Endothelial cell (in vitro differentiated cells): ENCODE measurements at regions not wholly inside any gene's neighbourhood (a gene's known extent, or its start where the extent isn't known, plus 50 kb on each side); places are given as distances from the start of the nearest gene placed in this dataset.

ENCODE experiments used
- DNase-seq: peaks from one replicate; pipeline ENCODE4 v3.0.0; 2021; ENCODE audit warnings: low spot score
- H3K27ac Mint-ChIP-seq: one replicate; pipeline ENCODE4 v1.8.0; 2021; ENCODE audit warnings: mixed read lengths, inconsistent platforms; ENCODE audit not compliant: unreplicated experiment
- H3K27me3 Mint-ChIP-seq: one replicate; pipeline ENCODE4 v1.8.0; 2021; ENCODE audit warnings: mild to moderate bottlenecking, moderate library complexity, mixed read lengths, inconsistent platforms; ENCODE audit not compliant: unreplicated experiment
- H3K36me3 Mint-ChIP-seq: one replicate; pipeline ENCODE4 v1.8.0; 2021; ENCODE audit warnings: mild to moderate bottlenecking, low read depth, mixed read lengths, inconsistent platforms; ENCODE audit not compliant: unreplicated experiment
- H3K4me1 Mint-ChIP-seq: one replicate; pipeline ENCODE4 v1.8.0; 2021; ENCODE audit warnings: mild to moderate bottlenecking, mixed read lengths, inconsistent platforms; ENCODE audit not compliant: unreplicated experiment
- H3K4me3 Mint-ChIP-seq: one replicate; pipeline ENCODE4 v1.8.0; 2021; ENCODE audit warnings: mild to moderate bottlenecking, mixed read lengths, inconsistent platforms; ENCODE audit not compliant: unreplicated experiment
- H3K9me3 Mint-ChIP-seq: one replicate; pipeline ENCODE4 v1.8.0; 2021; ENCODE audit warnings: mixed read lengths, inconsistent platforms; ENCODE audit not compliant: unreplicated experiment
- TF ChIP-seq, protein P1 (sequence below): fragments of 200-600 bp; sonication (generic); IDR thresholded peaks from one replicate; pipeline ENCODE4 v1.5.0; 2021; ENCODE audit warnings: antibody characterized with exemption; ENCODE audit not compliant: unreplicated experiment

DNA sequence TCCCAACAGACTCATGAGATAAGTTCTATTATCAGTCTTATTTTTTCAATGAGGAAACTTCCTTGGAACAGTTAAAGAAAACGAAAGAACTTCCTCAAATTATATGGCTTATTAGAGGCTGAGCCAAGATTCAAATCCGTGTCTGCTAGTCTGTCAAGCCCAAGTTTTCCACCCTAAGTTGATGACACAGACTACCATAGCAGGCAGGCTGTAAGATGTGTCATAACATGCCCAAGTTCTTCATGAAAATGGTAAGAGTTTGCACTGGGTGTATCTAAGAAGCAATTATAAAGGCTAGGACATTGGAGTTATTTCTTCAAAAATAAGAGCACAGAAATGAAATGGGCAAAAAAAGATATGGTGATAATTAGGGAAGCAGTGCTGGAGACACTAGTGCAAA is 634.5 kb downstream of the BRINP1 start:
- TF ChIP-seq, protein P1, sequence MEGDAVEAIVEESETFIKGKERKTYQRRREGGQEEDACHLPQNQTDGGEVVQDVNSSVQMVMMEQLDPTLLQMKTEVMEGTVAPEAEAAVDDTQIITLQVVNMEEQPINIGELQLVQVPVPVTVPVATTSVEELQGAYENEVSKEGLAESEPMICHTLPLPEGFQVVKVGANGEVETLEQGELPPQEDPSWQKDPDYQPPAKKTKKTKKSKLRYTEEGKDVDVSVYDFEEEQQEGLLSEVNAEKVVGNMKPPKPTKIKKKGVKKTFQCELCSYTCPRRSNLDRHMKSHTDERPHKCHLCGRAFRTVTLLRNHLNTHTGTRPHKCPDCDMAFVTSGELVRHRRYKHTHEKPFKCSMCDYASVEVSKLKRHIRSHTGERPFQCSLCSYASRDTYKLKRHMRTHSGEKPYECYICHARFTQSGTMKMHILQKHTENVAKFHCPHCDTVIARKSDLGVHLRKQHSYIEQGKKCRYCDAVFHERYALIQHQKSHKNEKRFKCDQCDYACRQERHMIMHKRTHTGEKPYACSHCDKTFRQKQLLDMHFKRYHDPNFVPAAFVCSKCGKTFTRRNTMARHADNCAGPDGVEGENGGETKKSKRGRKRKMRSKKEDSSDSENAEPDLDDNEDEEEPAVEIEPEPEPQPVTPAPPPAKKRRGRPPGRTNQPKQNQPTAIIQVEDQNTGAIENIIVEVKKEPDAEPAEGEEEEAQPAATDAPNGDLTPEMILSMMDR = no peak
- H3K27me3 Mint-ChIP-seq = peaks cover 3% of the 10 kb centered on the region
- H3K9me3 Mint-ChIP-seq = peaks cover 9% of the 10 kb centered on the region

DNA sequence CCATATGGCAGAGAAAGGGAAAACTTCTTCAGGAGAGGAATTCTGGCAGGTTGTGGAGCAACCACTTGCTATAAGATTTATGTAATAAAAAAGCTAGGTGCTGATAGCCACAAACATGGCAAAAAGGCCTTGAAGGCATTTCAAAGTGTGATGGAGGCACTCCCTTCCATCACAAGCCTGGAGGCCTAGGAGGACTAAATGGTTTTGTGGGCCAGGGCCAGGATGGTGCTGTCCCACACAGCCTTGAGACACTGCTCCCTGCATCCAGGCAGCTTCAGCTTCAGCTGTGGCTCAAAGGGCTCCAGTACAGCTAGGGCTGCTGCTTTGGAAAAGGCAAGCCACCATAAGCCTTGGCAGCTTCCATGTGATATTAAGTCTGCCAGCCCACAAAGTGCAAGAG is 632.8 kb downstream of the BRINP1 start:
- Mint-ChIP-seq H3K4me1 (no peaks in the 10 kb centered on the region), H3K4me3 (no peak overlapping the region), H3K27ac (no peak overlapping the region), H3K9me3 (peaks cover 9% of the 10 kb centered on the region), H3K36me3 (peaks cover 15% of the 10 kb centered on the region), H3K27me3 (peaks cover 3% of the 10 kb centered on the region)
- no peak for DNase-seq
- TF ChIP-seq, protein P1 = no peak

More for the DNA sequence above, 634.5 kb downstream of the BRINP1 start:
- Mint-ChIP-seq H3K27ac (no peak overlapping the region), H3K4me3 (no peak overlapping the region), H3K36me3 (peaks cover 15% of the 10 kb centered on the region), H3K4me1 (no peaks in the 10 kb centered on the region)
- no peak for DNase-seq

DNA sequence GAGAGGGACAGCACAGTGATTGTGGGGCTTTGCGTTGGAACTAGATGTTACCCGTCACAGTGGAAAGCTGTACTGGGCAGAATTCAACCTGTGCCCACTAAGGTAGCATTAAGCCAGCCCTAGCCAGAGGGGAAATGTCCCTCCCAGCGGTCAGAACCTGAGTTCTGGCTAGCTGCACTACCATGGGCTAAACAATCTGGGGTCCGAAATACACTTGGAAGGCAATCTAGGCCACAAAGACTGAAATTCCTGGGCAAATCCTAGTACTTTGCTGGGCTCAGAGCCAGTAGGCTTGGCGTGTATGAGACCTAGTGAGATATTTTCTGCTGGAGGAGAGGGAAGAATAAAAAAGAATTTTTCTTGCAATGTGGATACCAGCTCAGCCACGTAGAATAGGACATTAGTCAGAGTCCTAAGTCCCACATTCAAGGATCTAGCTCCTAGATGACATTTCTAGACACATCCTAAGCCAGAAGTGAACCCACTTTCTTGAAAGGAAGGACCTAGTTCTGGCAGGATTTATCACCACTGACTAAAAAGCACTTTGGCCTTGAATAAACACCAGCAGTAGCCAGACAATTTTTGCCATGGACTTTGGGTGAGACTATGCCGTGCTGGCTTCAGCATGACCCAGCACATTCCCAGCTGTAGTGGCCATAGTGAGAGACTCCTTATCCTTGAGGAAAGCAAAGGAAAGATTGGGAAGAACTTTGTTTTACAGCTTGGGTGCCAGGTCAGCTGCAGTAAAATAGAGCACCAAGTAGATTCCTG is 618.0 kb downstream of the BRINP1 start:
- Mint-ChIP-seq H3K4me1 (no peaks in the 10 kb centered on the region), H3K4me3 (no peak overlapping the region), H3K36me3 (no peaks in the 10 kb centered on the region), H3K27ac (no peak overlapping the region), H3K9me3 (no peaks in the 10 kb centered on the region), H3K27me3 (no peaks in the 10 kb centered on the region)
- TF ChIP-seq, protein P1 = no peak
- no peak for DNase-seq

DNA sequence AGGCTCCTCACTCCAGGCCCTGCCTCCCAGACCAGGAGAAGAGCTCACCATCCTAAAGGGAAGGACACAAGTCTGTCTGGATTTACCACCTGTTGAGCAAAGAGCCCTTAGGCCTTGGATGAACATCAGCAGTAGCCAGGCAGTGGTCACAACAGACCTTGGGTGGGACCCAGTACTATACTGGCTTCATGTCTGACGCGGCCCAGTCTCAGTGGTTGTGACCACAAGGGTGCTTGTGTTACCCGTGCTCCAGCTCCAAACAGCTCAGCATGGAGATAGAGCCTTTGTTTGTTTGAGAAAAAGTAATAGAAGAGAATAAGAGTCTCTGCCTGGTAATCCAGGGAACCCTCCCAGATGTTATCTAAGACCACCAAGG is 617.4 kb downstream of the BRINP1 start:
- Mint-ChIP-seq H3K27ac (no peak overlapping the region), H3K9me3 (no peaks in the 10 kb centered on the region), H3K36me3 (no peaks in the 10 kb centered on the region)

More for the DNA sequence above, 617.4 kb downstream of the BRINP1 start:
- no peaks in the 10 kb centered on the region for H3K4me1 Mint-ChIP-seq
- H3K4me3 Mint-ChIP-seq = no peak overlapping the region
- H3K27me3 Mint-ChIP-seq = no peaks in the 10 kb centered on the region
- TF ChIP-seq, protein P1 = no peak
- no peak for DNase-seq
